Mammary epithelial cell (primary cell): ENCODE measurements at regions not wholly inside any gene's neighbourhood (a gene's known extent, or its start where the extent isn't known, plus 50 kb on each side); places are given as distances from the start of the nearest gene placed in this dataset.

ENCODE experiments used
- CTCF ChIP-seq, 2 donors: IDR thresholded peaks in 1 of 2; conservative IDR thresholded peaks in 1 of 2; 2 replicates each; pipeline ENCODE4 v1.5.1; 2011 to 2012; ENCODE audit warnings: inconsistent platforms in 2 of 2, low read length in 2 of 2, mild to moderate bottlenecking in 2 of 2, control low read depth in 1 of 2, low read depth in 1 of 2; ENCODE audit not compliant: insufficient read depth in 1 of 2; ENCODE audit errors: extremely low read depth in 1 of 2
- EZH2 ChIP-seq: IDR thresholded peaks from 2 replicates; pipeline ENCODE4 v1.6.1; 2012; ENCODE audit warnings: low read length, inconsistent platforms, borderline replicate concordance

- TF ChIP-seq CTCF (conservative IDR thresholded peaks at IDR 0.05 in 1 of 2, IDR thresholded peaks at IDR 0.05 in 1 of 2; ENCODE audit: extremely low read depth in 1 of 2, insufficient read depth in 1 of 2, low read depth in 1 of 2, low read length in 2 of 2) = no peak
- TF ChIP-seq EZH2 = no peak
Observed at GRCh38 chr17:54353789-54354525, 531.2 kb downstream of the KIF2B start.
